ENCODE measurements at regions not wholly inside any gene's neighbourhood (a gene's known extent, or its start where the extent isn't known, plus 50 kb on each side); places are given as distances from the start of the nearest gene placed in this dataset.
A peak's percentile ranks its signal among the peaks of the same experiment; 100 is the strongest.

DNA sequence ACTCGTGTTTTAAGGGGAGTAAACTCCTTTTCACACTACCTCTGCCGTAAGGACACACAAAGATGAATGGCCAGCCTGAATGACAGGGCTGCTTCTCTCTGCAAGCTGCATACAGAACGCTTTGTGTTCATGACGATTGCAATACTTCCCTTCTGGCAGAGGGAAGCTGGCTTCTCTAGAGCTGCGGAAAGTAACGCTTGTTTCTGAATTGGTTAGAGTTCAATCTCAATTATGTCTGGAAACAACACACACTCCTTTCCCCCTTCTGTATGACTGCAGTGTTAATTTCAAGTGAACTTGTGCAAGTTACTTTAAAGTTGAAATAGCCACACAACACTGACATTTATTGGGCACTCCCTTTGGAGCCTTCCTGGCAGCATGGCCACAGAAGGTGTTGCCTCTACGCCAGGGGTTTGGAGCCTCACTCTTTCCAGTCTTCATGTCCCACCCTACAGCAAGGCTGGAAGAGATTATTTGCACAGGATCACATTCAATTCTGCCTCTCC, 242.6 kb downstream of the NDFIP2 start:
- H3K9me3 ChIP-seq = no peaks in the 10 kb centered on the region
- H3K27me3 ChIP-seq = no peaks in the 10 kb centered on the region
- H3K4me3 ChIP-seq = no peak overlapping the region
- H3K4me1 ChIP-seq = peaks cover 34% of the 10 kb centered on the region
- DNase-seq (no peak), ATAC-seq (peak; percentile 15)
- intact Hi-C loops (cut with DNase I) = no loop called here
- H3K36me3 ChIP-seq (replicated peaks in 1 of 2; ENCODE audit: insufficient read depth in 1 of 2, low read depth in 2 of 2) = no peaks in the 10 kb centered on the region
- TF ChIP-seq, protein P1, sequence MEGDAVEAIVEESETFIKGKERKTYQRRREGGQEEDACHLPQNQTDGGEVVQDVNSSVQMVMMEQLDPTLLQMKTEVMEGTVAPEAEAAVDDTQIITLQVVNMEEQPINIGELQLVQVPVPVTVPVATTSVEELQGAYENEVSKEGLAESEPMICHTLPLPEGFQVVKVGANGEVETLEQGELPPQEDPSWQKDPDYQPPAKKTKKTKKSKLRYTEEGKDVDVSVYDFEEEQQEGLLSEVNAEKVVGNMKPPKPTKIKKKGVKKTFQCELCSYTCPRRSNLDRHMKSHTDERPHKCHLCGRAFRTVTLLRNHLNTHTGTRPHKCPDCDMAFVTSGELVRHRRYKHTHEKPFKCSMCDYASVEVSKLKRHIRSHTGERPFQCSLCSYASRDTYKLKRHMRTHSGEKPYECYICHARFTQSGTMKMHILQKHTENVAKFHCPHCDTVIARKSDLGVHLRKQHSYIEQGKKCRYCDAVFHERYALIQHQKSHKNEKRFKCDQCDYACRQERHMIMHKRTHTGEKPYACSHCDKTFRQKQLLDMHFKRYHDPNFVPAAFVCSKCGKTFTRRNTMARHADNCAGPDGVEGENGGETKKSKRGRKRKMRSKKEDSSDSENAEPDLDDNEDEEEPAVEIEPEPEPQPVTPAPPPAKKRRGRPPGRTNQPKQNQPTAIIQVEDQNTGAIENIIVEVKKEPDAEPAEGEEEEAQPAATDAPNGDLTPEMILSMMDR (IDR thresholded peaks at IDR 0.05) = no peak
- no peak for TF ChIP-seq POLR2A (IDR thresholded peaks at IDR 0.05)
- peak overlapping the region; percentile 31 to 67 (median 38) for H3K27ac ChIP-seq
- WGBS, 2 donors = 39 to 46% methylated on average over 7 of the region's 7 CpGs

DNA sequence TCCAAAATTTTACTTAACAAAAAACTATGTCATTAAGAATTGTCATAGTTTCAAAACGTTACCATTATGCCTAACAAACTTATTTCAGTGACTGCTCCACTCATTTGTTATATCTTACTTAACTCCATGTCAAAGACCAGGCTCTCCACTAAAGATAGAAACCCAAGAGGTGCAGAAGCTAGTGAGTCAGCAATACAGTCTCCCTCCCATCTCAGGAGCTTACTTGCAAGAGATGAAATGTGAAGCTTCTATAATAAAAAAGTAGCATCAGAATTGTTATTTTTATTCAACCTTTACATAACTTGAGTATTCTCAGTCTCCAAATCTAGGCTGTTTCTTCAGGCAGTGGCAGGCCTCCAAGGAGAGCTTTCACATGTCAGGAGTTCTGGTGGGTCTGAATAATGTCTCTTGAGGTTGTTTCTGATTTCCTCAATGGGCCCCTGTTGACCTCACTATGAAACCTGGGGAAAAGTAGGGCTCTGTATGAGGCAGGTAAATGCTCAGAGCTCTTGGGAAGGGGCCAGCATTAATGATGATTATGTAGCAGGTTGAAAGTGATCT, 242.0 kb downstream of the NDFIP2 start:
- intact Hi-C loops (cut with DNase I) = no loop called here
- Histone ChIP-seq H3K4me1 (peaks cover 34% of the 10 kb centered on the region), H3K36me3 (replicated peaks in 1 of 2; ENCODE audit: insufficient read depth in 1 of 2, low read depth in 2 of 2) (no peaks in the 10 kb centered on the region), H3K4me3 (no peak overlapping the region), H3K9me3 (no peaks in the 10 kb centered on the region), H3K27me3 (no peaks in the 10 kb centered on the region), H3K27ac (peak overlapping the region; percentile 31 to 67 (median 38))
- no peak for TF ChIP-seq POLR2A (IDR thresholded peaks at IDR 0.05)
- TF ChIP-seq, protein P1 (IDR thresholded peaks at IDR 0.05) = no peak
- DNase-seq = no peak
- ATAC-seq = no peak
- WGBS, 2 donors = 51 to 52% methylated on average over 1 of the region's 1 CpG

DNA sequence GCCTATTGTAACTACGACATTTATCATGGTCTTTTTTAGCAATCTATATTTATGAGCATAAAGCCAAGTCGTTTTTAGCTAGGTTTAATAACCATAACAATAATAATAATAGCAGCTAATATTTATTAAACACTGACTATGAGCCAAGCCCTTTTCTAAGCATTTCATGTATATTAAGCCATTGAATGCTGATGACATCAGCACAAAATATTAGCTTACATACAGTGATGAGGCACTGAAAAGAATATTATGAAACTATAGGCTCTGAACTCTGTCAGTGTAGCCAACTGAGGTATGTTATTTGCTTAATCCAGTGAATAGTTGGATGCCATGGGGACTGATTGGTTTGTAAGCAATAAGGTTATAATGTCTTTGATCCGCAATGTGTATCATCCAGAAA, 235.2 kb downstream of the NDFIP2 start:
- intact Hi-C loops (cut with DNase I) = no loop called here
- DNase-seq = no peak
- Histone ChIP-seq H3K9me3 (no peaks in the 10 kb centered on the region), H3K27ac (no peak overlapping the region), H3K4me3 (no peak overlapping the region), H3K27me3 (no peaks in the 10 kb centered on the region), H3K4me1 (no peaks in the 10 kb centered on the region), H3K36me3 (replicated peaks in 1 of 2; ENCODE audit: insufficient read depth in 1 of 2, low read depth in 2 of 2) (no peaks in the 10 kb centered on the region)
- WGBS, 2 donors = 71% methylated on average over 3 of the region's 3 CpGs
- no peak for ATAC-seq
- no peak for TF ChIP-seq POLR2A (IDR thresholded peaks at IDR 0.05)
- TF ChIP-seq, protein P1 (IDR thresholded peaks at IDR 0.05) = no peak

DNA sequence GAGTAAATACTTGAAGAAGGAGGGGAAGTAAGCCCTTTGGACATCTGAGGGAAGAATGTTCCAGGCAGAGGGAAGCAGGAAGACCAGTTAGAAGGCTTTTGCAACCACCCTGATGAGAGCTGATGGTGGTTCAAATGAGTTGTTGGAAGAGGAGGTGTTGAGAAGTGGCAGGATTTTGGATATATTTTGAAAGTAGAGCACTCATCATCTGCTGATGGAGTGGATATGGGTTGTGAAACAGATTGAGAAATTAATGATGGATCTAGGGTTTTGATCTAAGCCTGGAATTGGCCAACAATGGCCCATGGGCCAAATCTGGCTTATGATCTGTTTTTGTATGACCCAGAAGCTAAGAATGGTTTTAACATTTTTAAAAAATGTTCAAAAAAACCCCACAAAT, 230.7 kb downstream of the NDFIP2 start:
- no peaks in the 10 kb centered on the region for H3K27me3 ChIP-seq
- no peak for DNase-seq
- no peak for TF ChIP-seq POLR2A (IDR thresholded peaks at IDR 0.05)
- TF ChIP-seq, protein P1 (IDR thresholded peaks at IDR 0.05) = no peak
- no peaks in the 10 kb centered on the region for H3K4me1 ChIP-seq
- H3K36me3 ChIP-seq (replicated peaks in 1 of 2; ENCODE audit: insufficient read depth in 1 of 2, low read depth in 2 of 2) = no peaks in the 10 kb centered on the region
- no peak overlapping the region for H3K4me3 ChIP-seq
- no peaks in the 10 kb centered on the region for H3K9me3 ChIP-seq
- no peak for ATAC-seq
- intact Hi-C loops (cut with DNase I) = no loop called here
- H3K27ac ChIP-seq = no peak overlapping the region

DNA sequence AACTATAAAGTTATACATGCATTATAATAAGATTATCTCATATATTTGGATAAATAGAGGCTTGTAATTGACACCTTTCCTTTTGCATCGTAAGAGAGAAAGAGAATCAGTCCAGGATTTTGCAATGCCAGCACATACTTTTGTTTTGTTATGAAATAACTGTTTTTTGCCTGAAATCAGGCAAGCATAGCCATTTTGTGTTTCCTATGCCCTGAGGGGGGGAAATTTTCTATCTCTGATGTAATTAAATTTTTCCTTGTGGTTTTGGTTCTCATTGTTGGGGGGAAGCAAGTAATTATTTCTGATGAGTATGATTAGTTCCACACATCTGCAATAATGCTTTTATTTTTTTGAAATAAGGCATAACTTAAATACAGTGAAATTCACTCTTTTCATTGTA, 229.4 kb downstream of the NDFIP2 start:
- TF ChIP-seq, protein P1 (IDR thresholded peaks at IDR 0.05) = no peak
- TF ChIP-seq POLR2A (IDR thresholded peaks at IDR 0.05) = no peak
- WGBS, 2 donors = 64 to 78% methylated on average over 1 of the region's 1 CpG
- no peaks in the 10 kb centered on the region for H3K27me3 ChIP-seq
- no peak overlapping the region for H3K27ac ChIP-seq
- no peaks in the 10 kb centered on the region for H3K9me3 ChIP-seq
- intact Hi-C loops (cut with DNase I) = no loop called here
- DNase-seq = no peak
- H3K4me3 ChIP-seq = no peak overlapping the region
- no peaks in the 10 kb centered on the region for H3K36me3 ChIP-seq (replicated peaks in 1 of 2; ENCODE audit: insufficient read depth in 1 of 2, low read depth in 2 of 2)
- no peaks in the 10 kb centered on the region for H3K4me1 ChIP-seq
- no peak for ATAC-seq
